GM12878 (cell line): ENCODE measurements at regions not wholly inside any gene's neighbourhood (a gene's known extent, or its start where the extent isn't known, plus 50 kb on each side); places are given as distances from the start of the nearest gene placed in this dataset.
"Not testable (repeated sequence)": the region's sequence is repeated elsewhere in the genome, so short reads cannot be mapped to it uniquely, and the experiment has no call there.

Experiments
- ATAC-seq: fragments of 200-7000 bp; cut with Tn5 transposase; 3 replicates; pipeline ENCODE4 v1.9.1; 2020; ENCODE audit warnings: mild to moderate bottlenecking, moderate library complexity
- BruUV-seq: library from RNA; stranded (reverse); fragments of 400-500 nt; replicated peaks from 2 replicates; lab custom pipeline; 2021; lab: Mats Ljungman, UMichigan
- CTCF ChIA-PET: fragments of 300-600 bp; sonication (Branson Sonifier 250); formaldehyde crosslinking; extraction: SDS; loops from one replicate; lab custom pipeline; 2021; ENCODE audit warnings: inconsistent platforms; lab: Yijun Ruan, JAX
- POLR2A ChIA-PET: fragments of 350-600 bp; formaldehyde crosslinking; extraction: SDS; loops from one replicate; lab custom pipeline; 2021; ENCODE audit warnings: inconsistent platforms; lab: Charles Lee
- RAD21 ChIA-PET: fragments of 300-600 bp; sonication (Branson Sonifier 250); formaldehyde crosslinking; loops from one replicate; lab custom pipeline; 2023; ENCODE audit warnings: antibody characterized with exemption; ENCODE audit not compliant: unreplicated experiment; lab: Charles Lee
- SMC1A ChIA-PET: fragments of 300-600 bp; sonication (Branson Sonifier 250); formaldehyde crosslinking; loops from one replicate; lab custom pipeline; 2023; ENCODE audit not compliant: unreplicated experiment, uncharacterized antibody; lab: Charles Lee
- DNase-seq: peaks from one replicate; pipeline ENCODE4 v3.0.0-alpha.2; 2011; ENCODE audit warnings: low read depth, low spot score
- FAIRE-seq: peaks from 3 replicates; lab custom pipeline; 2011; peaks lifted over from hg19 to GRCh38; lab: Jason Lieb, UNC
- H2AFZ ChIP-seq: 2 replicates; pipeline ENCODE4 v1.6.0; 2011; ENCODE audit warnings: low read depth, low read length, control low read depth; ENCODE audit not compliant: control insufficient read depth
- H3K27ac ChIP-seq: 2 replicates; pipeline ENCODE4 v1.5.1; 2011; ENCODE audit warnings: control low read depth; ENCODE audit not compliant: control insufficient read depth, insufficient read depth
- H3K27me3 ChIP-seq, 2 experiments: replicated peaks in 1 of 2; 2 replicates each; pipeline versions ENCODE4 v1.6.0 to v1.6.1; 2011; ENCODE audit warnings: low read length in 1 of 2; ENCODE audit not compliant: control insufficient read depth in 2 of 2, insufficient read depth in 2 of 2
- H3K36me3 ChIP-seq, 2 experiments: 2 replicates each; pipeline ENCODE4 v1.5.1; 2011; ENCODE audit warnings: low read length in 1 of 2; ENCODE audit not compliant: control insufficient read depth in 2 of 2, insufficient read depth in 2 of 2
- H3K4me1 ChIP-seq: 2 replicates; pipeline ENCODE4 v1.6.1; 2011; ENCODE audit warnings: mild to moderate bottlenecking, low read length, moderate library complexity, mixed read lengths; ENCODE audit not compliant: control insufficient read depth, insufficient read depth
- H3K4me2 ChIP-seq: 2 replicates; pipeline ENCODE4 v1.6.0; 2011; ENCODE audit warnings: control low read depth; ENCODE audit not compliant: control insufficient read depth, insufficient read depth
- H3K4me3 ChIP-seq: fragments of 200-600 bp; sonication (generic); 2 replicates; pipeline ENCODE4 v1.5.1; 2016
- H3K79me2 ChIP-seq: 2 replicates; pipeline ENCODE4 v1.6.0; 2011; ENCODE audit warnings: low read length; ENCODE audit not compliant: control insufficient read depth, insufficient read depth
- H3K9ac ChIP-seq: 2 replicates; pipeline ENCODE4 v1.8.0; 2011; ENCODE audit warnings: low read length, control low read depth, mixed read lengths; ENCODE audit not compliant: control insufficient read depth, insufficient read depth
- H3K9me3 ChIP-seq: replicated peaks from 3 replicates; pipeline ENCODE4 v1.5.1; 2011; ENCODE audit warnings: mild to moderate bottlenecking, low read length; ENCODE audit not compliant: control insufficient read depth, insufficient read depth
- H4K20me1 ChIP-seq: 2 replicates; pipeline ENCODE4 v1.6.0; 2011; ENCODE audit not compliant: control insufficient read depth, insufficient read depth
- CBX5 ChIP-seq: sonication (generic); IDR thresholded peaks from 2 replicates; pipeline ENCODE4 v1.6.1; 2016; ENCODE audit warnings: low read depth, moderate library complexity, mild to moderate bottlenecking, inconsistent platforms
- CREB1 ChIP-seq: IDR thresholded peaks from 2 replicates; pipeline ENCODE4 v1.6.1; 2012; ENCODE audit warnings: low read depth, mild to moderate bottlenecking, inconsistent platforms
- ESRRA ChIP-seq: IDR thresholded peaks from 2 replicates; pipeline ENCODE4 v1.6.1; 2012; ENCODE audit warnings: mild to moderate bottlenecking, low read length, improper control_type of control experiment
- JUND ChIP-seq: IDR thresholded peaks from 2 replicates; pipeline ENCODE4 v1.6.1; 2012; ENCODE audit warnings: low read depth, mild to moderate bottlenecking, low read length, improper control_type of control experiment, moderate library complexity
- NFIC ChIP-seq: IDR thresholded peaks from 2 replicates; pipeline ENCODE4 v1.6.1; 2012; ENCODE audit warnings: low read depth, mild to moderate bottlenecking, inconsistent platforms, low read length, moderate library complexity
- POLR2A ChIP-seq: IDR thresholded peaks from 2 replicates; pipeline ENCODE4 v1.6.1; 2011; ENCODE audit warnings: low read depth, mild to moderate bottlenecking, low read length
- POU2F2 ChIP-seq: IDR thresholded peaks from 3 replicates; pipeline ENCODE4 v1.6.1; 2011; ENCODE audit warnings: low read depth, mild to moderate bottlenecking, low read length, borderline replicate concordance
- RAD21 ChIP-seq: IDR thresholded peaks from 2 replicates; pipeline ENCODE4 v1.6.1; 2011; ENCODE audit warnings: mild to moderate bottlenecking, low read depth, low read length, moderate library complexity; ENCODE audit not compliant: insufficient read depth
- TCF12 ChIP-seq: IDR thresholded peaks from 2 replicates; pipeline ENCODE4 v1.6.1; 2011; ENCODE audit warnings: low read depth, mild to moderate bottlenecking, low read length
- WGBS: methylation state at CpG from one replicate; pipeline ENCODE4 v1.1.6; 2016; ENCODE audit warnings: low lambda C conversion rate; ENCODE audit not compliant: insufficient replicate concordance, insufficient coverage; ENCODE audit errors: missing lambda C conversion rate; 5-methylcytosine and 5-hydroxymethylcytosine counted together
- in situ Hi-C: fragments of 300-500 bp; cut with MboI; formaldehyde crosslinking; loops from 9 replicates; pipeline ENCODE4 v1.14.3; 2018; ENCODE audit warnings: mixed read lengths
- intact Hi-C: fragments of 100-400 bp; cut with micrococcal nuclease; formaldehyde crosslinking; loops from one replicate; pipeline ENCODE4 v1.14.2; 2022; ENCODE audit not compliant: unreplicated experiment

DNA sequence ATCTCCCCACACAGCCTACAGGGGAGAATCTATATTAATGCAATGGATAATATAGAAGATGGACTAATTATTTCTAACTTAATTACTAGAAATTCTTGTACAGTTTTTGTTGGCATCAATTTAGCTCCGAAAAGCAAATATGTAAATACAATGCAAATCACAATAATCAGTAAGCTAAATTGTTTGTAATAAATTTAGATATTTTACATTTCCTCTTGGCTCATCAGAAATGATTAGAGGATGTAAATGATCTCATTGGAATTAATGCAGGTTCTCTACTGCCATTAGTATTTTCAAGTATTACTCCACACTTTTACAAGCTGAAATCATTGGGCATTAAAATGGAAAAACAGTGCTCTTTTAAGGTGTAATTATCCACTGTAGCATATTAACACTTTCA, 741.8 kb upstream of the MIR17HG start:
- ChIA-PET CTCF (no interaction called here), SMC1A (interaction anchor here (0.9 kb wide), 1 partner anchor 11 kb away, joined by 3 read pairs; no protein-coding TSS in a partner anchor), RAD21 (no interaction called here), POLR2A (no interaction called here)
- Histone ChIP-seq H4K20me1 (no peaks in the 10 kb centered on the region), H3K9me3 (no peaks in the 10 kb centered on the region), H3K79me2 (no peaks in the 10 kb centered on the region), H3K36me3 (no peaks in the 10 kb centered on the region), H3K9ac (no peak overlapping the region), H3K4me3 (no peak overlapping the region), H3K4me2 (no peak overlapping the region), H3K27ac (no peak overlapping the region), H3K27me3 (no peaks in the 10 kb centered on the region), H3K4me1 (no peaks in the 10 kb centered on the region), H2AFZ (no peak overlapping the region)
- FAIRE-seq, result no peak
- in situ Hi-C loops, result no loop called here
- BruUV-seq, result no TSS peak
- TF ChIP-seq NFIC (no peak), RAD21 (no peak), CREB1 (no peak), POLR2A (no peak), TCF12 (no peak), ESRRA (no peak), CBX5 (no peak), JUND (no peak), POU2F2 (no peak)
- WGBS, result 28% methylated on average over 1 of the region's 1 CpG
- no peak for DNase-seq
- no peak for ATAC-seq
- intact Hi-C loops, result no loop called here

DNA sequence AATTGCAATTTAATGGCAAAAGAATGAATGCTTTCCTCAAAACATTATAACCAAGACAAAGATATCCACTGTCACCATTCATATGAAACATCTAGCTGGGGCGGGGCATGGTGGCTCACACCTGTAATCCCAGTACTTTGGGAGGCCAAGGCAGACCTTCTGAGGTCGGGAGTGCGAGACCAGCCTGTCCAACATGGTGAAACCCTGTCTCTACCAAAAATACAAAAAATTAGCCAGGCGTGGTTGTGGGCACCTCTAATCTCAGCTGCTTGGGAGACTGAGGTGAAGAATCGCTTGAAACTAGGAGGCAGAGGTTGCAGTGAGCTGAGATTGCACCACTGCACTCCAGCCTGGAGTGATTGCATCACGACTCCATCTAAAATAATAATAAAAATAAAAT, 740.6 kb upstream of the MIR17HG start:
- ATAC-seq, H3K27me3 ChIP-seq, H3K9me3 ChIP-seq, FAIRE-seq, BruUV-seq, H3K4me3 ChIP-seq, H3K4me2 ChIP-seq, H2AFZ ChIP-seq, POLR2A ChIA-PET, H3K4me1 ChIP-seq, in situ Hi-C loops, H3K27ac ChIP-seq, DNase-seq, H3K79me2 ChIP-seq, H3K9ac ChIP-seq, H4K20me1 ChIP-seq, CTCF ChIA-PET, SMC1A ChIA-PET, RAD21 ChIA-PET, intact Hi-C loops, H3K36me3 ChIP-seq: not testable (repeated sequence)
- WGBS, result 14% methylated on average over 6 of the region's 6 CpGs
